MG63 (cell line): ENCODE measurements at regions not wholly inside any gene's neighbourhood (a gene's known extent, or its start where the extent isn't known, plus 50 kb on each side); places are given as distances from the start of the nearest gene placed in this dataset.
A peak's percentile ranks its signal among the peaks of the same experiment; 100 is the strongest.
"Not testable (repeated sequence)": the region's sequence is repeated elsewhere in the genome, so short reads cannot be mapped to it uniquely, and the experiment has no call there.

Experiments
- DNase-seq: peaks from one replicate; pipeline ENCODE4 v3.0.0-alpha.2; 2020
- H3K27me3 ChIP-seq: fragments of 250-450 bp; sonication (Bioruptor Pico); 2 replicates; pipeline ENCODE4 v1.5.1; 2020; ENCODE audit warnings: mild to moderate bottlenecking, moderate library complexity
- H3K36me3 ChIP-seq: fragments of 250-450 bp; sonication (Bioruptor Pico); 2 replicates; pipeline ENCODE4 v1.5.1; 2020; ENCODE audit warnings: mild to moderate bottlenecking, moderate library complexity
- H3K4me3 ChIP-seq: fragments of 250-450 bp; sonication (Bioruptor Pico); 2 replicates; pipeline ENCODE4 v1.5.1; 2020; ENCODE audit warnings: mild to moderate bottlenecking, moderate library complexity
- H3K9me3 ChIP-seq: fragments of 250-450 bp; sonication (Bioruptor Pico); 2 replicates; pipeline ENCODE4 v1.5.1; 2020; ENCODE audit warnings: mild to moderate bottlenecking, moderate library complexity

DNA sequence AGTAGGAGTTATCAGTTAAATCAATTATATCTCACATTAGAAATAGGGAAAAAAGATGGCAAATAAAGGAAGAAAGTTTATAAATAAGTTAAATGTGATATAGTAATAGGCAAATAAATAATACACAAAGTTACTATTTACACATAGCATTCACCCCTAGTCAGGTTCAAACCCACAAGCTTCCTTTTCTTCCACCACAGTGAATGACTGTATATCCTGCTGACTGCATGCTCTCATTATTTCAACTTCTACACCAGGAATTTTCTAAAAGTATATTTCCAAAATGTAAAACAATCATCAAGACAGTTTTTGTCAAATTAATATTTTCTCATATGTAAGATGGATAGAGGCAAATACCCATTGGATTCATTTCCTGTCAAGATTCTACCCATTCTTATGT is 548.6 kb upstream of the SLITRK5 start:
- H3K9me3 ChIP-seq, result no peaks in the 10 kb centered on the region
- H3K4me3 ChIP-seq, result no peak overlapping the region
- no peaks in the 10 kb centered on the region for H3K27me3 ChIP-seq
- DNase-seq, result no peak
- no peaks in the 10 kb centered on the region for H3K36me3 ChIP-seq

DNA sequence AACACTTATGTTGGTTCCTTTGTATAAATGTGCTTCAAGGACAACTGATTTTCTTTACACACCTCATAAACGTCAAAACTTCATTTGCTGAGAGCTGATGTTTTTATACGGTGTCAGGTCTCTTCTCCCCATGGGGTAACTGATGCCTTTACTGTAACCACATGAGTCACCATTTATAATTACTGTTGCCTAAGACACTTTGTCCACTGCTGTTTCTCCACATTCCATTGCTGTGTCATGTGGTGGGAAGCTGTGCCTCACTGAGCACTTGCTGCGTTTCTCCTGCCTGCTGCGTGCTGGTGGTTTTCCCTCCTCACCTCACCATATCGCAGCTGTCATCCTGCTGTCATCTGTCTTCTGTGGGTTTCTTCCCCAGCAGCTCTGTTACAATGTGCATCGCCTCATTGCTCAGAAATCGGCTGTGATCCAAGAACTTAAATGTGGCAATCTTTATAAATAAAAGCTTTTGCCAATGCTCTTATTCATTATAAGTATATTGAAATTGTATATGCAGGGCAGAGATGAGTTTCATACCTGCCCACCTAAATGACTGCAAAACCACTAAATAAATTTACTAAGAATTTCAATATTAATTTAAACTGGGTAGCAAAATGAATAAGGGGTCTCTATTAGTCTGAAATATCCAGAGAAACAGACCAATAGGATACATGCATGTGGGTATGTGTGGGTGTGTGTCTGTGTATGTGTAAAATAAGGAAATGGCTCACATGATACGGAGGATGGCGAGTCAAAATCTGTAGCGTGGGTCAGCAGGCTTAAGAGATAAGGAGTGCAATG is 547.0 kb upstream of the SLITRK5 start:
- H3K27me3 ChIP-seq, result no peaks in the 10 kb centered on the region
- no peaks in the 10 kb centered on the region for H3K36me3 ChIP-seq
- no peaks in the 10 kb centered on the region for H3K9me3 ChIP-seq
- peak; percentile 89 for DNase-seq
- no peak overlapping the region for H3K4me3 ChIP-seq

DNA sequence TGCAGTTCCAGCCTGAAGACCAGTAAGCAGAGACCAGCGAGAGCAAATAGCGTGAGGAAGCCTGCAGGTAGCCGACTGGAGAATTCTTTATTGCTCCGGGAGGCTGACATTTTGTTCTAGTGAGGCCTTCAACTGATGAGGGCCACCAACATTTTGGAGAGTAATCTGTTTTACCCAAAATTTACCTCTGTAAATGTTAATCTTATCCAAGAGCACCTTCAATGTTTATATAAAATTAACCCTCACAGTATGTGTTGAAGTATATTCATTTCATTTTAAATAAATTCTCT is 546.4 kb upstream of the SLITRK5 start:
- no peak for DNase-seq
- Histone ChIP-seq H3K9me3 (no peaks in the 10 kb centered on the region), H3K36me3 (no peaks in the 10 kb centered on the region), H3K4me3 (no peak overlapping the region), H3K27me3 (no peaks in the 10 kb centered on the region)

DNA sequence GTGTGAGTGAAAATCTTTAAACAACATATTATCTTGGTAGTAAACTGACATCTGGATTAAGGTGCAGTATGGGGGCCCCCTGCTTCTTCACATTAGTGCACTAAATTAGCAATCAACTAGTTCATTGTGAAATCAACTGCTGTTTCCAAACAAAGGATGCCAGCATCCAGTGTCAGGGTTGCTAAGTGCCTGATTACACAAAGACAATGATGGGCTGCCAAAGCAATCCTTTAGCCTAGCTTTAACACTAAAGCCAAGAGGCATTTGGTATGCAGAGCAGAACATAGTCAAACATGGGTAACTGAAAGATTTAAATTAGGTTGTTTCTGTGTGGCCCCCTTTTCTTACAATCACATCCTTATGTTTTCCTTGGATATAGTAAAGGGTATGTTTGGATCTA is 543.1 kb upstream of the SLITRK5 start:
- Histone ChIP-seq H3K9me3 (no peaks in the 10 kb centered on the region), H3K27me3 (no peaks in the 10 kb centered on the region), H3K36me3 (no peaks in the 10 kb centered on the region), H3K4me3 (no peak overlapping the region)
- peak; percentile 1 for DNase-seq

DNA sequence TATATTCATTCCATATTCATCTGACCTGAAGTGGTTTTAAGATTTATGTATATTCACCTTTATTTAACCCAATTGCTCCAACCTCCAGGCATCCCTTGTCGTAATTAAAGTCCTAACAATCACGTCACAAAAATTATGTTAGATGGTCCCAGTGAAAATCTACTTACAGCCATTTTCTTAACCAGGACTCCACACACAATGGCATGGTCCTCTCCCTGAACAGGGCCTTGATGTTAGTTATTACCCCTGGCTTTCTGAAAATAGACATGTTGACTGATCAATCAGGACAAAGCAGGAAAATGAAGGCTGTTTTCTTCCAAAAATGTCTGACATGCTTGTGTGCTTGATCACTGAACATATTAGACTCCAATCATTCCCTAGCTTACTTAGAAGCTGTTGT is 542.7 kb upstream of the SLITRK5 start:
- no peak for DNase-seq
- no peaks in the 10 kb centered on the region for H3K36me3 ChIP-seq
- H3K9me3 ChIP-seq, result no peaks in the 10 kb centered on the region
- no peak overlapping the region for H3K4me3 ChIP-seq
- no peaks in the 10 kb centered on the region for H3K27me3 ChIP-seq

DNA sequence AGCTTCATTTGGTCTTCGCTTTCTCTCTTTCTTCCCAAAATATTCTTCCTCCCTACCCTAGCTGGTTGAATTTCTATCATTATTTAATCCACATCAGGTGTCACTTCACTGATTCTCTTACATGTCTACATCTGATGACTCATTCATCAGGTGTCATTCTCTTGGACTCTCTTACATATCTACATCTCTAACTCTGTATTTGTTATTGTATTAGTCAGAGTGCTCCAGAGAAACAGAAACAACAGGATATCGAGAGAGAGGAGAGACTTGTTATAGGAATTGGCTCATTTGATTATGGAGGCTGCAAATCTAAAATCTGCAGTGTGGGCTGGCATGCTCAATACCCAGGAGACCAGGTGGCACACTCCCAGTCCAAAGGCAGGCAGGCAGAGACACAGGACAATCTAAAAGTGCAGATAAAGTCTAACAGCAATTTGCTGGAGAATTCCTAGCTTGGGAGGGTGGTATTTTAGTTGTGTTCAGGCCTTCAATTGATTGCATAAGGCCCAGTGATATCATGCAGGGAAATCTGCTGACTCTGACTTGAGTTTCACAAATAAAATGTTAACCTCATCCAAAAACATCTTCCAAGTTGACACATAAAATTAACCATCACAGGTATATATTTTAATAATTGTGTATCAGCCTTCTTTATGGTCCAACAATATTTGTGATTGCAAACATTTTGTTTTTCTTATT is 541.4 kb upstream of the SLITRK5 start:
- DNase-seq, result no peak
- Histone ChIP-seq H3K36me3 (no peaks in the 10 kb centered on the region), H3K4me3 (no peak overlapping the region), H3K9me3 (no peaks in the 10 kb centered on the region), H3K27me3 (no peaks in the 10 kb centered on the region)

DNA sequence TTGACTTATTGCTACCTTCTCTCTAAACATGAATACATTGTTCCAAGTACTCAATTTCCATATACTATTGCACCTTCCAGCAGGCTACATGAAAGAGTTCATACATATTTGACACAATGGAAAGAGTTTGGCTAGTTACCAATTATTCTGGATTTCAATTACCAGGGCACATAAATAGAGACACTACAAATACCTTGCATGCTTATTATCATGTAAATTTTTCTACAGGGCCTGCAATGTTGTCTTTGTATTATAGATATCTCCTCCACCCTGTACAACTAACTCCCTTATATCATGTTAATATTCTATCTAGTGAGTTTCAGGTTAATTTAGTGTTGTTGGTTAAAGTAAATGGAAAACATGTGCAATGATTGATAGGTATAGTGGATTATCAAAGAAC is 540.7 kb upstream of the SLITRK5 start:
- no peak overlapping the region for H3K4me3 ChIP-seq
- H3K9me3 ChIP-seq, result no peaks in the 10 kb centered on the region
- no peak for DNase-seq
- H3K36me3 ChIP-seq, result no peaks in the 10 kb centered on the region
- no peaks in the 10 kb centered on the region for H3K27me3 ChIP-seq

DNA sequence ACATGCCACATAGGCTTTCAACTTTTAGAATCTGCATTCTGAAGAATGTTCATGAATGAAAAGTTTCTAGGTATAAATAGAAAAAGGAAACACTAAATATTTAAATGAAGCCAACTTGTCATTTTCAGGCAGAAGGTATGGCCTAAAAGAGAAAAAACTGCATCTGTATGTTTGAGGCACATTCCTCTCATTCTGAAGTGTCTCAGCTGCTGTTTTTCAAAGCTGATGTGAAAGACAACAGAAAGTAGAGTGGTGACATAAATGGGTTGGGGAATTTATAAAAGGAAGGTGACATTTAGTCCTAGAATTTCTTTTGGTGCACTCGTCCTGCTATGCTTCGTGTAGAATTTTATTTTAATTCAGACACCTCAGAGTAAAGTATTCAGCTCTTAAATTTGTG is 539.6 kb upstream of the SLITRK5 start:
- H3K9me3 ChIP-seq, result no peaks in the 10 kb centered on the region
- no peak for DNase-seq
- H3K27me3 ChIP-seq, result no peaks in the 10 kb centered on the region
- no peak overlapping the region for H3K4me3 ChIP-seq
- H3K36me3 ChIP-seq, result no peaks in the 10 kb centered on the region

DNA sequence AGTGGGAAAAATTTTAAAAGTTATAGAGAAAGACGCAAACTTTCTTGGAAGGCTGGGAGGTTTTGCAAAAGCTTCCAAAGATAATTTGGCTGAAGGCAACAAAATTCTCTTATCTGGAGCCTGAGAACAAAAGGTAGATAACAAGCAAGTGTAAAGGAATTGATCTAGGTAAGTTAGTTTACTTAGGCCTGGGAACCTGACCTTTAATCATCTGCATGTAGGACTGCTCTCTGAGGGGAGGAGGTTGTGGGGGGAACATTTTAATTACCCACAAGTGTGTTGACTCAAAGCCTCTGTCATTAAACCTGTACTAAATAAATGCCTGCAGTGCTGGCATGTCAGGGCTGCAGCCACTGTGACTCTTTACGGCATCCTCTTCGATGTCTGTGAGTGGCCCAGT is 532.3 kb upstream of the SLITRK5 start:
- no peak for DNase-seq
- Histone ChIP-seq H3K36me3 (no peaks in the 10 kb centered on the region), H3K9me3 (no peaks in the 10 kb centered on the region), H3K27me3 (no peaks in the 10 kb centered on the region), H3K4me3 (no peak overlapping the region)

DNA sequence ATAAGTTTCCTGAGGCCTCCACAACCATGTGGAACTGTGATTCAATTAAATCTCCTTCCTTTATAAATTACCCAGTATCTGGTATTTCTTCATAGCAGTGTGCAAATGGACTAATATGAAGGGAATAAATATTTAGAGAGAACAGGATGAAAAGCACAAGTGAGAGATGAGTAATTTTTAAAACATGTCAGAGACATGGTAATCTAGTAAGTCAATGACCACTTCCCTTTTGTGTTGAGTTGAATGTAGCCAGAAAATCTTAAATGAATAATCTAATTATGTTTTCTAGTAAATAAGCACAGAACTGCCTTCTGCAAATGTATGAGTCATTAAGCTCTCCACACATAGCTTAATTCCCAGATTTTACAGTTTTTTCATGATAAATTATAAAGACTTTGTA is 524.1 kb upstream of the SLITRK5 start:
- DNase-seq, result no peak
- H3K4me3 ChIP-seq, result no peak overlapping the region
- no peaks in the 10 kb centered on the region for H3K36me3 ChIP-seq
- H3K27me3 ChIP-seq, result no peaks in the 10 kb centered on the region
- no peaks in the 10 kb centered on the region for H3K9me3 ChIP-seq

DNA sequence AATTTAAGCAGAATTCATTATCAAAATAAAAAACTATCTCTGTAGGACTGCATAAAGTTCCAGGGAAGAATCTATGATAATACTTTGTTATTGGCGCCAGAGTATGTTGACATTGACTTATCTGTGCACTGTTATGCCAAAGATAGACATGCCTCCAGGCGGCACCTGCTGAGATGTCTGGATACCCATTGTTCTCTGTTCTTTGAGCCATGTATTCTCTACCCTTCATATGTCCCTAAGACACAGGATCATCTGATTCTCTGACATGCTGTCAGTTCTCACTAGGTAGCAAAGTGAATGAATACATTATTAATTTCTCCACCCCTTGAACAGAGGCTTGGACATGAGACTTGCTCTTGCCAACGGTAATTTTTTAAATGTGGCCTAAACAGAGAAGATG is 517.8 kb upstream of the SLITRK5 start:
- no peak overlapping the region for H3K4me3 ChIP-seq
- no peaks in the 10 kb centered on the region for H3K36me3 ChIP-seq
- DNase-seq, result no peak
- peaks cover 2% of the 10 kb centered on the region; the same call in 1 of the 2 replicates for H3K9me3 ChIP-seq
- H3K27me3 ChIP-seq, result no peaks in the 10 kb centered on the region

DNA sequence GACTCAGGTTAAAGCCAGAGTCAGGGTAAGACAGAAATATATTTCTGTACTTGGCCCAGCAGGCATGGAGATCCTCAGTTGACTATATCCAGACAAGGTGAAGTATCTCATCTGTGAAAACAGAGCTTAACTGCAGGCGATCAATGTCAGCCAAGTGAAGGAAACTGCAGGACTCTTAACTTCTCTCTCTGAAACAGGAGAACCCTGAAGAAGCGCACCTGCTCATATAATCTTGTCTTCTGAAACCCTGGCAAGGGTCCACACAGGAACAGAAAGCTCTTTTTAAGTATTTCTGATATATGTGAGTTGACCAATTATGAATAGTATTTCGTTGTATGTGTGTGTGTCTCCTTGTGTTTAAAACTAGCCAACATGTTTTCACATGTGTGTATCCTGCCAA is 504.8 kb upstream of the SLITRK5 start:
- no peak overlapping the region for H3K4me3 ChIP-seq
- H3K27me3 ChIP-seq, result no peaks in the 10 kb centered on the region
- H3K9me3 ChIP-seq, result no peaks in the 10 kb centered on the region
- no peak for DNase-seq
- no peaks in the 10 kb centered on the region for H3K36me3 ChIP-seq

DNA sequence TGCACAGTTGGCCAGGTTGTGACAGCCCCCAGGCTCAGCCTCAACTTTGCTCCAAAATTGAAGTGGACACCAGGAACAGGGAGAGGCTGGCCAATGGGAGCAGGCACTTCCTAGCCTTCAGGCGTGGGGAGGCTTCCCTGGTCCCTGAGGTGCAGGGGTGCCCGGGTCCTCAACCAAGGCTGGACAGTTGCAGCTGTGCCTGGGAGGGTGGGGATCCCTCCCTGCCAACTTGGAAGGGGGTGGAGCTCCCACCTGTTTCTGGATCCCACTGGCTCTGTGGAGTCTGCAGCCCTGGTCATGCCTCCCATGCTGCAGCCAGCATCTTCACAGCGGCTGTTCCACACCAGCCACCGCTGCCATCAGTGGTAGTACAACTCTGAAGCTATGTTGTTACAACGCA is 502.8 kb upstream of the SLITRK5 start:
- Histone ChIP-seq H3K4me3 (no peak overlapping the region), H3K9me3 (no peaks in the 10 kb centered on the region), H3K27me3 (no peaks in the 10 kb centered on the region), H3K36me3 (no peaks in the 10 kb centered on the region)
- DNase-seq, result no peak

DNA sequence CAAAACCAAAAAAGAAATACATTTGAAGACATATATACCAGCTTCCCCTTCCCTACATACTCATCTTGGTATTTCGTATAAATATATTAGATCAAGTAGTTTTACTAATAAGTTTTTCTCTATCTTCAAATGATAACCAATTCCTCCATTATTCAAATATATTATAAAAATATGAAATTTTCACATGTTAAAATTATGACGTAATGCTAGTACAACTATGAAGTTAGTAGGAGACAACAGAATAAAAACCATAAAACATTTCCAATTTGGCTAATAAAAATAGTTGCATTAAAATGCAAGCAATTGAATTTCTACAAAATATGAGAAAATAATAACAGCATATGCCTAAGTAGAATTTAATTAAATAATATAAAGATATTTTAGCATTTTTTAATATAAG is 501.8 kb upstream of the SLITRK5 start:
- DNase-seq, result no peak
- no peak overlapping the region for H3K4me3 ChIP-seq
- no peaks in the 10 kb centered on the region for H3K27me3 ChIP-seq
- no peaks in the 10 kb centered on the region for H3K36me3 ChIP-seq
- no peaks in the 10 kb centered on the region for H3K9me3 ChIP-seq

DNA sequence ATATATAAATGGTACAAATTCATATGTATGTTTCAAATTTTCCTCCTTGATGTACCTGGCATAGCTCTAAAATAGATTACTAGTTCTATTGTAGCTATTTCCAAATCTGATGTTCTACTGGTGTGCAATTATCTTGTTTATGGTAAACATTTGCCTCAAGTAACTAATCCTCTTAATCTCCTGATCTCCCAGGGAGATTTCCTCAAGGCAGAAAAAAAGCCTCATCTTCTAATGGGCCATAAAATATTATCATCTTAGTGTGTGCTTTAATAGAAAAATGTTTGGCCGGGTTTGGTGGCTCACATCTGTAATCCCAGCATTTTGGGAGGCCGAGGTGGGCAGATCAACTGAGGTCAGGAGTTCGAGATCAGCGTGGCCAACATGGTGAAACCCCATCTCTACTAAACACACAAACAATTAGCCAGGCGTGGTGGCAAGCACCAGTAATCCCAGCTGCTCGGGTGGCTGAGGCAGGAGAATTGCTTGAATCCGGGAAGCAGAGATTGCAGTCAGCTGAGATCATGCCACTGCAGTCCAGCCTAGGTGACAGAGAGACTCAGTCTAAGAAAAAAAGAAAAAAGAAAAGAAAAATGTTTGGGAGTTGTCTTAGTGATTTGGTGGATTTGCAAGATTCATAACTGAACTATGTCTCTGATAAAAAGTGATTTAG is 498.9 kb upstream of the SLITRK5 start:
- no peak for DNase-seq
- H3K36me3 ChIP-seq, result no peaks in the 10 kb centered on the region
- H3K27me3 ChIP-seq, result no peaks in the 10 kb centered on the region
- H3K4me3 ChIP-seq, result no peak overlapping the region
- H3K9me3 ChIP-seq, result no peaks in the 10 kb centered on the region

DNA sequence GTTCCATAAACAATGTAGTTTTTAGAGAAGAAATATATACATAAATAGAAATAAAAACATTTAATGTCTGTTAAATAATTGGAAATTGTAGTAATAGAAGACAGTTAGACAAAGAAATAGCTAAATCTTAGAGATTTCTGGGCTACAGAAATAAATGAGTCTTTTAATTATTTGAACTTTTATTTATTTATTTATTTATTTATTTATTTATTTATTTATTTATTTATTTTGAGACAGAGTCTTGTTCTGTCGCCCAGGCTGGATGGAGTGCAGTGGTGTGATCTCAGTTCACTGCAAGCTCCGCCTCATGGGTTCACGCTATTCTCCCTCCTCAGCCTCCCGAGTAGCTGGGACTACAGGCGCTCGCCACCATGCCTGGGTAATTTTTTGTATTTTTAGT is 486.0 kb upstream of the SLITRK5 start:
- not testable (repeated sequence) for H3K4me3 ChIP-seq, H3K36me3 ChIP-seq, H3K27me3 ChIP-seq, H3K9me3 ChIP-seq, DNase-seq

DNA sequence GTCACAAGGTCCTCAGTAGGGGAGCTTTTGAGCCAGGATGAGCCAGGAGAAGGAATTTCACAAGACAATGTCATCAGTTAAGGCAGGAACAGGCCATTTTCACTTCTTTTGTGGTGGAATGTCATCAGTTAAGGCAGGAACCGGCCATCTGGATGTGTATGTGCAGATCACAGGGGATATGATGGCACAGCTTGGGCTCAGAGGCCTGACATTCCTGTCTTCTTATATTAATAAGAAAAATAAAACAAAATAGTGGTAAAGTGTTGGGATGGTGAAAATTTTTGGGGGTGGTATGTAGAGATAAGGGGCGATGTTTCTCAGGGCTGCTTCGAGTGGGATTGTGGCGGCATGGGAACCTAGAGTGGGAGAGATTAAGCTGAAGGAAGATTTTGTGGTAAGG is 484.5 kb upstream of the SLITRK5 start:
- not testable (repeated sequence) for H3K9me3 ChIP-seq, DNase-seq, H3K36me3 ChIP-seq, H3K4me3 ChIP-seq, H3K27me3 ChIP-seq

DNA sequence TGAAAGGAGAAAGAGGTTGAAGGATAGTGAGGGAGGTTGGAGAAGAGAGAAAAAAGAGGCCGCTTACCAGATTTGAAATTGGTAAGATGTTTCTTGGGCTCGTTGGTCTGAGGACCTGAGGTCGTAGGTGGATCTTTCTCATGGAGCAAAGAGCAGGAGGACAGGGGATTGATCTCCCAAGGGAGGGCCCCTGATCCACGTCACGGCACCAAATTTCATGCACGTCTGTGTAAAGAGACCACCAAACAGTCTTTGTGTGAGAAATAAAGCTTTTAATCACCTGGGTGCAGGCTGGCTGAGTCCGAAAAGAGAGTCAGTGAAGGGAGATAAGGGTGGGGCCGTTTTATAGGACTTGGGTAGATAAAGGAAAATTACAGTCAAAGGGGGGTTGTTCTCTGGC is 479.7 kb upstream of the SLITRK5 start:
- H3K27me3 ChIP-seq, H3K4me3 ChIP-seq, H3K36me3 ChIP-seq, H3K9me3 ChIP-seq, DNase-seq: not testable (repeated sequence)
